Kidney epithelial cell (primary cell): ENCODE measurements at regions not wholly inside any gene's neighbourhood (a gene's known extent, or its start where the extent isn't known, plus 50 kb on each side); places are given as distances from the start of the nearest gene placed in this dataset.
"Not testable (repeated sequence)": the region's sequence is repeated elsewhere in the genome, so short reads cannot be mapped to it uniquely, and the experiment has no call there.

Experiments used
- DNase-seq: peaks from one replicate; pipeline ENCODE4 v3.0.0-alpha.2; 2010; ENCODE audit warnings: low read depth
- H3K27me3 ChIP-seq: 2 replicates; pipeline ENCODE4 v1.6.0; 2011; ENCODE audit warnings: low read length; ENCODE audit not compliant: control insufficient read depth, insufficient read depth
- H3K36me3 ChIP-seq: 2 replicates; pipeline ENCODE4 v1.5.1; 2011; ENCODE audit warnings: low read length; ENCODE audit not compliant: control insufficient read depth, insufficient read depth
- H3K4me3 ChIP-seq: 2 replicates; pipeline ENCODE4 v1.5.1; 2011; ENCODE audit warnings: low read depth, mild to moderate bottlenecking, control low read depth, low read length
- CTCF ChIP-seq: IDR thresholded peaks from 2 replicates; pipeline ENCODE4 v1.5.1; 2011; ENCODE audit warnings: mild to moderate bottlenecking, moderate library complexity, low read length, control low read depth, inconsistent platforms; ENCODE audit not compliant: insufficient read depth, poor library complexity, severe bottlenecking

- no peak overlapping the region for H3K4me3 ChIP-seq
These were observed 276.0 kb upstream of the FAT1 start for GRCh38 chr4:186999686-187000085.

GRCh38 chr4:187000281-187000680, 276.6 kb upstream of the FAT1 start:
- no peak for DNase-seq
- Histone ChIP-seq H3K36me3 (no peaks in the 10 kb centered on the region), H3K4me3 (no peak overlapping the region)

More at GRCh38 chr4:186999686-187000085, 276.0 kb upstream of the FAT1 start:
- TF ChIP-seq CTCF = no peak
- Histone ChIP-seq H3K27me3 (no peaks in the 10 kb centered on the region), H3K36me3 (no peaks in the 10 kb centered on the region)
- no peak for DNase-seq

DNA sequence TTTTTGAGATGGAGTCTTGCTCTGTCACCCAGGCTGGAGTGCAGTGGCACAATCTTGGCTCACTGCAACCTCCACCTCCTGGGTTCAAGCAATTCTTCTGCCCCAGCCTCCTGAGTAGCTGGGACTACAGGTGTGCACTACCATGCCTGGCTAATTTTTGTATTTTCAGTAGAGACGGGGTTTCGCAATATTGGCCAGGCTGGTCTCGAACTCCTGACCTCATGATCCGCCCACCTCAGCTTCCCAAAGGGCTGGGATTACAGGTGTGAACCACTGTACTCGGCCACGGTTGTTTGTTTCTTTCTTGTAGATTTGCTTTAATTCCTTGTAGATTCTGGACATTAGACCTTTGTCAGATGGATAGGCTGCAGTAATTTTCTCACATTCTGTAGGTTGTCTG, 278.5 kb upstream of the FAT1 start:
- H3K4me3 ChIP-seq, DNase-seq, H3K27me3 ChIP-seq, H3K36me3 ChIP-seq: not testable (repeated sequence)

More at GRCh38 chr4:187000281-187000680, 276.6 kb upstream of the FAT1 start:
- H3K27me3 ChIP-seq = no peaks in the 10 kb centered on the region
- TF ChIP-seq CTCF = no peak

GRCh38 chr4:187004628-187005027, 281.0 kb upstream of the FAT1 start:
- Histone ChIP-seq H3K27me3 (no peaks in the 10 kb centered on the region), H3K4me3 (no peak overlapping the region), H3K36me3 (no peaks in the 10 kb centered on the region)
- TF ChIP-seq CTCF = no peak
- DNase-seq = no peak

DNA sequence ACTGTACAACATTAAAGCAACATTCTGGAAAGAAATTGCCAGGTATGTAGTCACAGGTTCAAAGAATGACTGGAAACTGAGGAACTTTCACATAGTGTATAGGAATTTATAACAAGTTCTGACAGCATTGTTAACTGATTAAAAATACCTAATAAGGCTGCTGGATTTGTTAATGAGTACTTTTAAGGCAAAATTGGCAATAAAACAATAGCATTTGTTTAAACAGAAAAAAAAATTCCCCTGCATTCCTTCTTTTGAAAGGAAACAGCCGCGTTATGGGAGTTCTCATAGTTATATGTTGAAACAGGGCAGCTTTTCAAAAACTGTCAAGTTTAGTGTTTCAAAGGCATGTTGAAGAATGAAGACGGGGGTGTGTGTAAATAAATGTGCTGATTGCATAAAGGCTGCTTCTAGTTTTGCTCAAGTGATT, 282.5 kb upstream of the FAT1 start:
- TF ChIP-seq CTCF = no peak
- H3K4me3 ChIP-seq = no peak overlapping the region
- H3K27me3 ChIP-seq = no peaks in the 10 kb centered on the region
- H3K36me3 ChIP-seq = no peaks in the 10 kb centered on the region
- DNase-seq = no peak

GRCh38 chr4:187010052-187010451, 286.4 kb upstream of the FAT1 start:
- no peak for DNase-seq

More at GRCh38 chr4:187010052-187010451, 286.4 kb upstream of the FAT1 start:
- H3K36me3 ChIP-seq = no peaks in the 10 kb centered on the region
- H3K27me3 ChIP-seq = no peaks in the 10 kb centered on the region
- no peak for TF ChIP-seq CTCF
- H3K4me3 ChIP-seq = no peak overlapping the region
